Psoas muscle (tissue), 7 donors: ENCODE measurements at regions not wholly inside any gene's neighbourhood (a gene's known extent, or its start where the extent isn't known, plus 50 kb on each side); places are given as distances from the start of the nearest gene placed in this dataset.

ENCODE experiments used
- ATAC-seq, 4 donors: fragments of 200-7000 bp; cut with Tn5 transposase; one replicate each; pipeline ENCODE4 v1.9.1; 2020; ENCODE audit warnings: moderate library complexity in 3 of 4, mild to moderate bottlenecking in 2 of 4
- DNase-seq, 2 donors: peaks; one replicate each; pipeline ENCODE4 v3.0.0-alpha.2; 2020
- H3K27ac ChIP-seq: fragments of 200-600 bp; one replicate; pipeline ENCODE4 v1.8.0; 2022
- H3K27me3 ChIP-seq, 3 donors: fragments of 200-600 bp in 1 of 3; one replicate each; pipeline versions ENCODE4 v1.6.1 to v1.8.0; 2013 to 2022; ENCODE audit warnings: low read length in 2 of 3, mild to moderate bottlenecking in 2 of 3, moderate library complexity in 1 of 3; ENCODE audit not compliant: insufficient read depth in 3 of 3
- H3K36me3 ChIP-seq, 2 donors: fragments of 200-600 bp in 1 of 2; one replicate each; pipeline versions ENCODE4 v1.6.1 to v1.8.0; 2013 to 2022; ENCODE audit warnings: low read depth in 1 of 2, mild to moderate bottlenecking in 1 of 2, moderate library complexity in 1 of 2; ENCODE audit not compliant: insufficient read depth in 1 of 2
- H3K4me1 ChIP-seq: fragments of 200-600 bp; one replicate; pipeline ENCODE4 v1.8.0; 2022
- H3K4me3 ChIP-seq: fragments of 200-600 bp; one replicate; pipeline ENCODE4 v1.8.0; 2022; ENCODE audit warnings: mild to moderate bottlenecking
- H3K9me3 ChIP-seq: fragments of 200-600 bp; one replicate; pipeline ENCODE4 v1.8.0; 2022
- WGBS, 3 donors: extraction: QIAGEN DNeasy Blood & Tissue Kit; methylation state at CpG; one replicate each; pipeline versions ENCODE4 v1.1.6 to v1.1.7; 2013; 5-methylcytosine and 5-hydroxymethylcytosine counted together
- intact Hi-C, 2 donors: fragments of 100-400 bp; cut with DNase I; formaldehyde crosslinking; loops; one replicate each; pipeline versions ENCODE4 v1.11.0 to v1.14.2; 2022
- TF ChIP-seq, protein P1 (sequence below): fragments of 200-600 bp; IDR thresholded peaks from one replicate; pipeline ENCODE4 v1.8.0; 2022; ENCODE audit warnings: antibody characterized with exemption
- donor health status: healthy with polysubstance abuse.
- donor health status: DM: no; HTN: no; CAD: no; lungs with moderate emphysema.
- donor health status: Bipolar disorder and iron deficiency.
- donor health status: healthy.
- donor health status: DM: yes; HTN: yes; CAD: no.
- donor health status: DM: no; HTN: no; CAD: no.
- donor health status: DM: yes; HTN: yes; CAD: no.

DNA sequence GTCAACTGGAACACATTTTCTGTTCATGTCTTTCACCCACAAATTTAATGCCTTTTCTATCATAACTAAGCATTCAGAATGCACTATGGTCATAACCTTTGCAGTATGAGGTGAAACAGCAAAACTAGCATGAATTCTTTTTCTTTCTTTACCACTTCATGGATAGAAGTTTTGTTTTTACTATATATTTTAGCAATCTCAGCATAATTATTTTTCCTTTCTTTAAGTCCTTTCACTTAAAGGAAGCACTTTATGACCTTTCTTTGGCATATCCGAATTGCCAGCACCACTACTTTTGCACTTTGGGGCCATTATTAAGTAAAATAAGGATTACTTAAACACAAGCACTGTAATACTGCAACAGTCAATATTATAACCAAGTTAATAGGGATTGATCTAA is 115.1 kb upstream of the DKK2 start:
- no peaks in the 10 kb centered on the region for H3K36me3 ChIP-seq
- H3K4me1 ChIP-seq = no peaks in the 10 kb centered on the region
- DNase-seq (no peak), ATAC-seq (no peak)
- WGBS, 3 donors = 90 to 100% (median 95%) methylated on average over 1 of the region's 1 CpG
- TF ChIP-seq, protein P1, sequence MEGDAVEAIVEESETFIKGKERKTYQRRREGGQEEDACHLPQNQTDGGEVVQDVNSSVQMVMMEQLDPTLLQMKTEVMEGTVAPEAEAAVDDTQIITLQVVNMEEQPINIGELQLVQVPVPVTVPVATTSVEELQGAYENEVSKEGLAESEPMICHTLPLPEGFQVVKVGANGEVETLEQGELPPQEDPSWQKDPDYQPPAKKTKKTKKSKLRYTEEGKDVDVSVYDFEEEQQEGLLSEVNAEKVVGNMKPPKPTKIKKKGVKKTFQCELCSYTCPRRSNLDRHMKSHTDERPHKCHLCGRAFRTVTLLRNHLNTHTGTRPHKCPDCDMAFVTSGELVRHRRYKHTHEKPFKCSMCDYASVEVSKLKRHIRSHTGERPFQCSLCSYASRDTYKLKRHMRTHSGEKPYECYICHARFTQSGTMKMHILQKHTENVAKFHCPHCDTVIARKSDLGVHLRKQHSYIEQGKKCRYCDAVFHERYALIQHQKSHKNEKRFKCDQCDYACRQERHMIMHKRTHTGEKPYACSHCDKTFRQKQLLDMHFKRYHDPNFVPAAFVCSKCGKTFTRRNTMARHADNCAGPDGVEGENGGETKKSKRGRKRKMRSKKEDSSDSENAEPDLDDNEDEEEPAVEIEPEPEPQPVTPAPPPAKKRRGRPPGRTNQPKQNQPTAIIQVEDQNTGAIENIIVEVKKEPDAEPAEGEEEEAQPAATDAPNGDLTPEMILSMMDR = no peak
- H3K27ac ChIP-seq = no peak overlapping the region
- intact Hi-C loops = no loop called here
- H3K9me3 ChIP-seq = no peaks in the 10 kb centered on the region
- H3K4me3 ChIP-seq = no peak overlapping the region
- no peaks in the 10 kb centered on the region for H3K27me3 ChIP-seq

DNA sequence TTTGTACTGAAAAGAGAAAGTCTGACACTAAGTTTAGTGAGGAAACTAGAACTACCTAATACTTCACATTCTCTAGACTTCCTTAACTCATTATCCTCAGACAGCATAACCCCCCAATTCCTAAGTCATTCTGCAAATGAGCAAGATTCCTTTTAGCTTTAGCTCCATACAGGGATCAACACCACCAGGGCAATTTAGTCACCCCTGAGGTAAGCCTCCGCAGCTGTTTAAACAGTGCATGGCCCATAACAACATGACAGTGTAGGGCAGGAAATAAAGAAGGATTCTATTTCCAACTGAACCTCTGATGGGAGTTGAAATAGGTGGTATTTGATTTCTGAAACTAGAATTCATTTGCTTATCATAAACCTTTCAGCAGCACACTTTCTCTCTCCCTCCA is 112.8 kb upstream of the DKK2 start:
- H3K4me3 ChIP-seq = no peak overlapping the region
- no peaks in the 10 kb centered on the region for H3K36me3 ChIP-seq
- H3K9me3 ChIP-seq = no peaks in the 10 kb centered on the region
- DNase-seq (no peak), ATAC-seq (peak in 1 of 4 donors; percentile 44)
- TF ChIP-seq, protein P1 = no peak
- intact Hi-C loops = no loop called here
- H3K27ac ChIP-seq = no peak overlapping the region
- H3K27me3 ChIP-seq = no peaks in the 10 kb centered on the region
- WGBS, 3 donors = 62 to 74% (median 74%) methylated on average over 1 of the region's 1 CpG
- no peaks in the 10 kb centered on the region for H3K4me1 ChIP-seq

DNA sequence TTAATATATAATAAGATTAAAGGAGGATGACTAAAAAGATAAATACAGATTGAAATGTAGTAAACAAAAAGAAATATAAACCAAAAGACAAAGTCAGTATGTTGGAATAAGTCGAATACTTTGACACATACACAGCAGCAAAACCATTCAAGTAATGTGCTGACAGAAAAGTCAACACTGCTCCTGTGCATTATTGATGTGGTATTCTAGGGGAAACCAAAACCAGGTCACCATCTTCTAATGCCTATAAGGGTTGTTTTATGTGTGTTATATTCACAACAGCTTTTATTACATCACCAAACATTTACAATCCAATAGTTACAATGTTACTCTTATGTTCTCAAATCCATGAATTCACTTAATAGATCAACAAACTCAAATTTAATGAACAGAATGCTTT is 111.8 kb upstream of the DKK2 start:
- TF ChIP-seq, protein P1 = no peak
- Histone ChIP-seq H3K27ac (no peak overlapping the region), H3K9me3 (no peaks in the 10 kb centered on the region), H3K27me3 (no peaks in the 10 kb centered on the region), H3K36me3 (no peaks in the 10 kb centered on the region), H3K4me3 (no peak overlapping the region), H3K4me1 (no peaks in the 10 kb centered on the region)
- 56 to 75% (median 73%) methylated on average over 1 of the region's 1 CpG for WGBS, 3 donors
- ATAC-seq (no peak), DNase-seq (no peak)
- intact Hi-C loops = no loop called here

DNA sequence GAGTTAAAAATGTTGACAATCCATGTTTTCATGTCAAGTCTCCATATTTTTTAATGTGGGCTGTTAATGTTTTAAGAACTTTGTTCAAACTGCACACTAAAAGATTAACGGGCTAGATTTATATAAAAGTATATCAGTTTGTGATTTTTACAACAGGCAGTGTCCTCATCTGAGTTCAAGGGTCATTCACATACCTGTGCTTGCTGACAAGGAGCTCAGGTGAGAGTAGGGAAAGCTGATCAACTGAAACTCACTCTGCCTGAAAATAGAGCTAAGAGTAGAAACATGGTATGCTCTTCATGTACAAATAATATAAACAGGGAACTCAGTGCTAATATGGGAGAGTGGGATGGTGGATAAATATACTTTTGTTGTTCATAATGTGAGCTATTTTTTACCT is 102.3 kb upstream of the DKK2 start:
- H3K36me3 ChIP-seq = no peaks in the 10 kb centered on the region
- no peak for ATAC-seq
- no peak overlapping the region for H3K4me3 ChIP-seq
- H3K4me1 ChIP-seq = no peaks in the 10 kb centered on the region
- no peaks in the 10 kb centered on the region for H3K27me3 ChIP-seq
- 88 to 95% (median 89%) methylated on average over 1 of the region's 1 CpG for WGBS, 3 donors
- intact Hi-C loops = no loop called here
- no peaks in the 10 kb centered on the region for H3K9me3 ChIP-seq
- TF ChIP-seq, protein P1 = no peak
- no peak for DNase-seq
- no peak overlapping the region for H3K27ac ChIP-seq

DNA sequence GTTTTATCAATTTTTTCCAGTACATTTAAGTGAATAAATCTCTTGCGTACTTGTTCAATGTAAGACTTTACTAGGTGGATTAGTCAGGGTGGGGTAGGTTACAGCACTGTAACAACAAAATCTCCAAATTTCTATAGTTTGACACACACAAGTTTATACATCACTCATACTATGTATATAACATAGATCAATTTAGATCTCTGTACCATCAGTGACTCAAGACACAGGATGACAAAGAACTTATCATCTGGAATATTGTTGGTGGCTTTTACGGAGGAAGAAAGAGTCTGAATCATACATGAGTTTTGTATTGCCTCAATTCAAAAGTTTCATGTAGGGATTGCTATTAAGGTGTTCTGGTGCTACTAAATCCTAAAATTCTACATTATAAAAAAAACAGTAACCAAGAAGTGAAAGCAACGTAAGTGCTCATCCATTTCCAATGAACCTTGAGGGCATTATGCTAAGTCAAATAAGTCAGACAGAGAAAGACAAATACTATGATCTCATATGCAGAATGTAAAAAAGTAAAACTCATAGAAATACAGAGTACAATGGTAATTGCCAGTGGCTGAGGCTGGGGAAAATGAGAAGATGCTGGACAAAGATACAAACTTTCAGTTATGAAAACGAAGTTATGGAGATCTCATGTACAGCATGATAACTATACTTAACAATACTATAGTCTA is 98.0 kb upstream of the DKK2 start:
- Histone ChIP-seq H3K27me3 (no peaks in the 10 kb centered on the region), H3K36me3 (no peaks in the 10 kb centered on the region), H3K27ac (no peak overlapping the region), H3K4me1 (no peaks in the 10 kb centered on the region), H3K9me3 (no peaks in the 10 kb centered on the region), H3K4me3 (no peak overlapping the region)
- TF ChIP-seq, protein P1 = no peak
- DNase-seq = no peak
- ATAC-seq = no peak
- 83 to 85% (median 85%) methylated on average over 4 of the region's 4 CpGs for WGBS, 3 donors
- intact Hi-C loops = loop anchor here in 1 of 2 donors (2.0 kb wide), 1 partner anchor 63 kb away; no protein-coding TSS in a partner anchor
